Ovary (tissue), 3 donors: ENCODE measurements at regions not wholly inside any gene's neighbourhood (a gene's known extent, or its start where the extent isn't known, plus 50 kb on each side); places are given as distances from the start of the nearest gene placed in this dataset.

Experiments used
- CTCF ChIP-seq, 3 donors: fragments of 450-650 bp in 2 of 3; fragments of 200-600 bp in 1 of 3; IDR thresholded peaks; one replicate each; pipeline versions ENCODE4 v1.5.1 to v1.8.0; 2016 to 2022; ENCODE audit warnings: antibody characterized with exemption in 3 of 3, mild to moderate bottlenecking in 1 of 3
- EP300 ChIP-seq: sonication (generic); formaldehyde crosslinking; IDR thresholded peaks from one replicate; pipeline ENCODE4 v1.6.1; 2017; ENCODE audit warnings: antibody characterized with exemption
- POLR2A ChIP-seq: fragments of 450-650 bp; IDR thresholded peaks from one replicate; pipeline ENCODE4 v1.6.1; 2017; ENCODE audit warnings: antibody characterized with exemption, mild to moderate bottlenecking, moderate library complexity
- donor health status: DM: no; HTN: no; CAD: no.

- no peak for TF ChIP-seq POLR2A
- no peak for TF ChIP-seq CTCF (IDR thresholded peaks at IDR 0.05)
- no peak for TF ChIP-seq EP300
These were observed 107.1 kb downstream of the PALM2AKAP2 start for GRCh38 chr9:109887079-109887478.
